HCT116 (cell line): ENCODE measurements at regions not wholly inside any gene's neighbourhood (a gene's known extent, or its start where the extent isn't known, plus 50 kb on each side); places are given as distances from the start of the nearest gene placed in this dataset.

ENCODE experiments used
- ATAC-seq: fragments of 200-7000 bp; cut with Tn5 transposase; 2 replicates; pipeline ENCODE4 v1.9.1; 2020; ENCODE audit warnings: mild to moderate bottlenecking, moderate library complexity
- BruUV-seq: library from RNA; stranded (reverse); fragments of 400-500 nt; replicated peaks from 2 replicates; lab custom pipeline; 2021; lab: Mats Ljungman, UMichigan
- CTCF ChIA-PET: fragments of 300-600 bp; sonication (Branson Sonifier 250); formaldehyde crosslinking; loops from one replicate; lab custom pipeline; 2021; ENCODE audit warnings: antibody characterized with exemption; lab: Charles Lee
- POLR2A ChIA-PET: fragments of 300-600, 350-600 bp; sonication (Branson Sonifier 250); formaldehyde crosslinking; loops from one replicate; lab custom pipeline; 2021; ENCODE audit warnings: antibody characterized with exemption; lab: Charles Lee
- RAD21 ChIA-PET, 2 experiments: fragments of 300-600 bp; sonication (Branson Sonifier 250); formaldehyde crosslinking; loops; one replicate each; lab custom pipeline; 2023; ENCODE audit warnings: low total read pairs in 2 of 2; ENCODE audit not compliant: uncharacterized antibody in 2 of 2, unreplicated experiment in 2 of 2, low non-redundant PET in 1 of 2; lab: Charles Lee
- DNase-seq: peaks from one replicate; pipeline ENCODE4 v3.0.0-alpha.2; 2010; ENCODE audit warnings: low read depth, low spot score
- H2AFZ ChIP-seq: fragments of 200-600 bp; shearing (Covaris generic), sonication (generic); 2 replicates; pipeline ENCODE4 v1.6.1; 2017; ENCODE audit warnings: low read depth, mixed run types, mixed read lengths, antibody characterized with exemption, low read length; ENCODE audit not compliant: poor library complexity, severe bottlenecking
- H3K27ac ChIP-seq: 2 replicates; pipeline ENCODE4 v1.5.1; 2012; ENCODE audit warnings: low read depth, low read length
- H3K27me3 ChIP-seq: fragments of 200-600 bp; sonication (generic); 2 replicates; pipeline ENCODE4 v1.6.1; 2016; ENCODE audit warnings: mixed run types, low read length, mixed read lengths; ENCODE audit not compliant: insufficient read depth
- H3K36me3 ChIP-seq, 2 experiments: fragments of 200-500 bp in 1 of 2; fragments of 200-600 bp in 1 of 2; sonication (Bioruptor generic) in 1 of 2; sonication (generic) in 1 of 2; 2 replicates each; pipeline versions ENCODE4 v1.5.1 to v1.6.1; 2014 to 2016; ENCODE audit warnings: low read length in 2 of 2, inconsistent platforms in 1 of 2, mixed read lengths in 1 of 2, mixed run types in 1 of 2; ENCODE audit not compliant: insufficient read depth in 2 of 2, control insufficient read depth in 1 of 2
- H3K4me1 ChIP-seq, 2 experiments: fragments of 200-600 bp in 1 of 2; sonication (generic) in 1 of 2; 2 replicates each; pipeline versions ENCODE4 v1.5.1 to v1.6.1; 2012 to 2017; ENCODE audit warnings: low read length in 2 of 2, inconsistent platforms in 1 of 2, mild to moderate bottlenecking in 1 of 2, mixed read lengths in 1 of 2, mixed run types in 1 of 2, moderate library complexity in 1 of 2; ENCODE audit not compliant: insufficient read depth in 2 of 2, control insufficient read depth in 1 of 2
- H3K4me2 ChIP-seq: fragments of 200-600 bp; sonication (generic); 2 replicates; pipeline ENCODE4 v1.6.1; 2017; ENCODE audit warnings: mixed run types, low read length, mixed read lengths
- H3K4me3 ChIP-seq, 2 experiments: fragments of 200-600 bp in 1 of 2; sonication (generic) in 1 of 2; replicated peaks in 1 of 2; 2 replicates each; pipeline ENCODE4 v1.5.1; 2011 to 2016; ENCODE audit warnings: low read length in 2 of 2, control low read depth in 1 of 2, low read depth in 1 of 2, mild to moderate bottlenecking in 1 of 2, mixed read lengths in 1 of 2, mixed run types in 1 of 2
- H3K79me2 ChIP-seq: fragments of 200-600 bp; sonication (generic); 2 replicates; pipeline ENCODE4 v1.6.1; 2017; ENCODE audit warnings: mild to moderate bottlenecking, mixed run types, low read length, moderate library complexity, mixed read lengths; ENCODE audit not compliant: insufficient read depth
- H3K9ac ChIP-seq: fragments of 200-600 bp; sonication (generic); 2 replicates; pipeline ENCODE4 v1.6.1; 2016; ENCODE audit warnings: low read length, mixed read lengths
- H3K9me2 ChIP-seq: fragments of 200-600 bp; sonication (generic), shearing (Covaris generic); 2 replicates; pipeline ENCODE4 v1.6.1; 2017; ENCODE audit warnings: mixed run types, mild to moderate bottlenecking, moderate library complexity; ENCODE audit not compliant: insufficient read depth
- H3K9me3 ChIP-seq, 2 experiments: fragments of 200-500 bp in 1 of 2; fragments of 200-600 bp in 1 of 2; sonication (Bioruptor generic) in 1 of 2; sonication (generic) in 1 of 2; 2 replicates each; pipeline ENCODE4 v1.6.1; 2014 to 2017; ENCODE audit warnings: low read length in 2 of 2, mixed read lengths in 2 of 2, inconsistent platforms in 1 of 2, low read depth in 1 of 2, mild to moderate bottlenecking in 1 of 2, mixed run types in 1 of 2, moderate library complexity in 1 of 2; ENCODE audit not compliant: control insufficient read depth in 1 of 2, insufficient read depth in 1 of 2
- H4K20me1 ChIP-seq: fragments of 200-600 bp; sonication (generic), shearing (Covaris generic); 2 replicates; pipeline ENCODE4 v1.6.1; 2017; ENCODE audit warnings: mixed run types, mild to moderate bottlenecking, moderate library complexity; ENCODE audit not compliant: insufficient read depth
- CBX3 ChIP-seq: IDR thresholded peaks from 2 replicates; pipeline ENCODE4 v1.6.1; 2012; ENCODE audit warnings: low read depth
- CEBPB ChIP-seq: IDR thresholded peaks from 2 replicates; pipeline ENCODE4 v1.6.1; 2012; ENCODE audit warnings: low read depth
- CTCF ChIP-seq, 3 experiments: fragments of 200-600 bp in 1 of 3; sonication (generic) in 1 of 3; IDR thresholded peaks in 2 of 3; conservative IDR thresholded peaks in 1 of 3; 2 replicates each; pipeline ENCODE4 v1.5.1; 2012 to 2017; ENCODE audit warnings: low read depth in 2 of 3, low read length in 2 of 3, antibody characterized with exemption in 1 of 3, borderline replicate concordance in 1 of 3, control low read depth in 1 of 3, mild to moderate bottlenecking in 1 of 3, mixed read lengths in 1 of 3, mixed run types in 1 of 3, moderate library complexity in 1 of 3; ENCODE audit not compliant: insufficient read depth in 1 of 3
- EGR1 ChIP-seq: IDR thresholded peaks from 2 replicates; pipeline ENCODE4 v1.6.1; 2012; ENCODE audit warnings: low read depth
- ELF1 ChIP-seq: IDR thresholded peaks from 2 replicates; pipeline ENCODE4 v1.6.1; 2012; ENCODE audit warnings: low read depth, borderline replicate concordance
- EZH2phosphoT487 ChIP-seq: fragments of 200-600 bp; IDR thresholded peaks from 2 replicates; pipeline ENCODE4 v1.6.1; 2018; ENCODE audit warnings: antibody characterized with exemption, borderline replicate concordance
- FOSL1 ChIP-seq: IDR thresholded peaks from 2 replicates; pipeline ENCODE4 v1.6.1; 2012; ENCODE audit warnings: low read depth
- JUND ChIP-seq: IDR thresholded peaks from 2 replicates; pipeline ENCODE4 v1.6.1; 2012
- MAX ChIP-seq: IDR thresholded peaks from 2 replicates; pipeline ENCODE4 v1.6.1; 2012
- POLR2A ChIP-seq: IDR thresholded peaks from 2 replicates; pipeline ENCODE4 v1.7.0; 2011; ENCODE audit warnings: borderline replicate concordance; ENCODE audit not compliant: insufficient read depth, insufficient read length; ENCODE audit errors: extremely low read depth
- POLR2AphosphoS5 ChIP-seq: IDR thresholded peaks from 2 replicates; pipeline ENCODE4 v1.6.1; 2011; ENCODE audit warnings: mild to moderate bottlenecking, low read depth, low read length, moderate library complexity
- RAD21 ChIP-seq: IDR thresholded peaks from 2 replicates; pipeline ENCODE4 v1.6.1; 2012; ENCODE audit warnings: low read depth, mild to moderate bottlenecking
- SP1 ChIP-seq: IDR thresholded peaks from 2 replicates; pipeline ENCODE4 v1.6.1; 2012; ENCODE audit warnings: low read depth
- SRF ChIP-seq: IDR thresholded peaks from 2 replicates; pipeline ENCODE4 v1.6.1; 2012; ENCODE audit warnings: low read depth
- TCF7L2 ChIP-seq: IDR thresholded peaks from 2 replicates; pipeline ENCODE4 v1.7.0; 2011; ENCODE audit warnings: borderline replicate concordance, inconsistent platforms; ENCODE audit not compliant: insufficient read depth, insufficient read length; ENCODE audit errors: extremely low read depth
- YY1 ChIP-seq: IDR thresholded peaks from 2 replicates; pipeline ENCODE4 v1.6.1; 2011; ENCODE audit warnings: low read length, low read depth, moderate library complexity, mild to moderate bottlenecking; ENCODE audit not compliant: insufficient replicate concordance; ENCODE audit errors: extremely low read depth
- ZFX ChIP-seq: fragments of 450-650 bp; IDR thresholded peaks from 2 replicates; pipeline ENCODE4 v1.6.1; 2017
- ZNF274 ChIP-seq: fragments of 200-500 bp; sonication (Bioruptor generic); IDR thresholded peaks from 2 replicates; pipeline ENCODE4 v1.6.1; 2014; ENCODE audit warnings: mild to moderate bottlenecking, low read depth, low read length, inconsistent platforms
- intact Hi-C: fragments of 100-400 bp; cut with micrococcal nuclease; formaldehyde crosslinking; loops from 2 replicates; pipeline ENCODE4 v1.10.0; 2022
- TF ChIP-seq, protein P1 (sequence below): IDR thresholded peaks from 2 replicates; pipeline ENCODE4 v1.6.1; 2012
- TF ChIP-seq, protein P2 (sequence below): IDR thresholded peaks from 2 replicates; pipeline ENCODE4 v1.6.1; 2011; ENCODE audit warnings: mild to moderate bottlenecking, low read length, moderate library complexity; ENCODE audit not compliant: insufficient replicate concordance; ENCODE audit errors: extremely low read depth

DNA sequence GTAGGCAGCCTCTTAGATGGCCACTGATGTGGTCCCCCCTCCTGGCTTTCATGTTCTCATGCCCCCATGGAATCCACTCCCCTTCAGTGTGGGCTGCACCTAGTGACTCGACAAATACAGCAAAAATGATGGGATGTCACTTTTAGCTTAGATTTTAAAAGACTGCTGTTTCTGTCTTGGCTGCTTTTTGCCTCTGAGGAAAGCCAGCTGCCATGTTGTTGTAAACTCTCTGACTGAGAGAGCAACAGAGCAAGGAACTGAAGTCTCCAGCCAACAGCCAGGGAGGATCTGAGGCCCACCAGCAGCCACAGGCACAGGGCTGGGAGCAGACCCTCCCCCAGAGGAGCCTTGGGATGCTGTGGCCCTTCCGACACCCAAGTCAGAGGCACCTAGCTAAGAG, 60.6 kb upstream of the MARCHF10 start:
- H3K4me1 ChIP-seq, result peaks cover 5 to 6% of the 10 kb centered on the region in 2 experiments; a peak in 3 of 4 replicates
- no peaks in the 10 kb centered on the region for H3K36me3 ChIP-seq
- intact Hi-C loops, result no loop called here
- no peak for ATAC-seq
- no peaks in the 10 kb centered on the region for H3K9me2 ChIP-seq
- TF ChIP-seq POLR2AphosphoS5 (no peak), YY1 (no peak), CBX3 (no peak), EGR1 (no peak), SP1 (no peak), POLR2A (no peak), RAD21 (no peak), ELF1 (no peak), TCF7L2 (no peak), CTCF (IDR thresholded peaks at IDR 0.05 in 2 of 3, conservative IDR thresholded peaks at IDR 0.05 in 1 of 3; ENCODE audit: borderline replicate concordance in 1 of 3, insufficient read depth in 1 of 3, low read depth in 2 of 3, low read length in 2 of 3) (no peak), ZFX (no peak), JUND (no peak), FOSL1 (no peak), EZH2phosphoT487 (no peak), MAX (no peak), ZNF274 (no peak), CEBPB (no peak), SRF (no peak)
- TF ChIP-seq, protein P1, sequence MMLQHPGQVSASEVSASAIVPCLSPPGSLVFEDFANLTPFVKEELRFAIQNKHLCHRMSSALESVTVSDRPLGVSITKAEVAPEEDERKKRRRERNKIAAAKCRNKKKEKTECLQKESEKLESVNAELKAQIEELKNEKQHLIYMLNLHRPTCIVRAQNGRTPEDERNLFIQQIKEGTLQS, result no peak
- TF ChIP-seq, protein P2, sequence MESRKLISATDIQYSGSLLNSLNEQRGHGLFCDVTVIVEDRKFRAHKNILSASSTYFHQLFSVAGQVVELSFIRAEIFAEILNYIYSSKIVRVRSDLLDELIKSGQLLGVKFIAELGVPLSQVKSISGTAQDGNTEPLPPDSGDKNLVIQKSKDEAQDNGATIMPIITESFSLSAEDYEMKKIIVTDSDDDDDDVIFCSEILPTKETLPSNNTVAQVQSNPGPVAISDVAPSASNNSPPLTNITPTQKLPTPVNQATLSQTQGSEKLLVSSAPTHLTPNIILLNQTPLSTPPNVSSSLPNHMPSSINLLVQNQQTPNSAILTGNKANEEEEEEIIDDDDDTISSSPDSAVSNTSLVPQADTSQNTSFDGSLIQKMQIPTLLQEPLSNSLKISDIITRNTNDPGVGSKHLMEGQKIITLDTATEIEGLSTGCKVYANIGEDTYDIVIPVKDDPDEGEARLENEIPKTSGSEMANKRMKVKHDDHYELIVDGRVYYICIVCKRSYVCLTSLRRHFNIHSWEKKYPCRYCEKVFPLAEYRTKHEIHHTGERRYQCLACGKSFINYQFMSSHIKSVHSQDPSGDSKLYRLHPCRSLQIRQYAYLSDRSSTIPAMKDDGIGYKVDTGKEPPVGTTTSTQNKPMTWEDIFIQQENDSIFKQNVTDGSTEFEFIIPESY, result no peak
- no peak overlapping the region for H3K4me3 ChIP-seq
- H3K79me2 ChIP-seq, result no peaks in the 10 kb centered on the region
- no peaks in the 10 kb centered on the region for H3K9me3 ChIP-seq
- no peak overlapping the region for H2AFZ ChIP-seq
- H3K4me2 ChIP-seq, result no peak overlapping the region
- RAD21 ChIA-PET, result no interaction called here
- CTCF ChIA-PET, result no interaction called here
- no peak overlapping the region for H3K27ac ChIP-seq
- H3K27me3 ChIP-seq, result no peaks in the 10 kb centered on the region
- POLR2A ChIA-PET, result no interaction called here
- H3K9ac ChIP-seq, result no peak overlapping the region
- no peaks in the 10 kb centered on the region for H4K20me1 ChIP-seq
- BruUV-seq, result no TSS peak
- DNase-seq, result no peak
